ENCODE measurements at regions not wholly inside any gene's neighbourhood (a gene's known extent, or its start where the extent isn't known, plus 50 kb on each side); places are given as distances from the start of the nearest gene placed in this dataset.

- TF ChIP-seq YY1 (IDR thresholded peaks at IDR 0.05; ENCODE audit: extremely low read depth, insufficient replicate concordance, low read depth, low read length): no peak
- TF ChIP-seq CTCF (IDR thresholded peaks at IDR 0.05 in 2 of 3, conservative IDR thresholded peaks at IDR 0.05 in 1 of 3; ENCODE audit: borderline replicate concordance in 1 of 3, insufficient read depth in 1 of 3, low read depth in 2 of 3, low read length in 2 of 3): no peak
- TF ChIP-seq SIN3A (IDR thresholded peaks at IDR 0.05; ENCODE audit: low read depth): no peak
- no peak for TF ChIP-seq CEBPB (IDR thresholded peaks at IDR 0.05; ENCODE audit: low read depth)
- no peak for TF ChIP-seq POLR2A (IDR thresholded peaks at IDR 0.05; ENCODE audit: borderline replicate concordance, extremely low read depth, insufficient read depth, insufficient read length)
- no peak for TF ChIP-seq ZBTB33 (IDR thresholded peaks at IDR 0.05; ENCODE audit: extremely low read depth, insufficient replicate concordance, low read length)
- TF ChIP-seq EZH2 (IDR thresholded peaks at IDR 0.05): no peak
- no peak for TF ChIP-seq EZH2phosphoT487 (IDR thresholded peaks at IDR 0.05; ENCODE audit: borderline replicate concordance)
- TF ChIP-seq ZFX (IDR thresholded peaks at IDR 0.05): no peak
- no peak for TF ChIP-seq SP1 (IDR thresholded peaks at IDR 0.05; ENCODE audit: low read depth)
- TF ChIP-seq TCF7L2 (IDR thresholded peaks at IDR 0.05; ENCODE audit: borderline replicate concordance, extremely low read depth, insufficient read depth, insufficient read length): no peak
- no peak for TF ChIP-seq POLR2AphosphoS5 (IDR thresholded peaks at IDR 0.05; ENCODE audit: low read depth, low read length)
These were observed 692.3 kb upstream of the HS3ST1 start for GRCh38 chr4:12120968-12121367.
